Esophagus muscularis mucosa (tissue), 4 donors: ENCODE measurements at regions not wholly inside any gene's neighbourhood (a gene's known extent, or its start where the extent isn't known, plus 50 kb on each side); places are given as distances from the start of the nearest gene placed in this dataset.

Experiments used
- DNase-seq: peaks from one replicate; pipeline ENCODE4 v3.0.0-alpha.2; 2017; ENCODE audit errors: extremely low spot score
- H3K27ac ChIP-seq, 4 donors: fragments of 200-600 bp; sonication (generic); replicated peaks in 1 of 4; 1 replicate in 3 of 4; 2 replicates in 1 of 4; pipeline ENCODE4 v1.5.1; 2016 to 2019; ENCODE audit warnings: mild to moderate bottlenecking in 1 of 4
- H3K27me3 ChIP-seq, 4 donors: fragments of 200-600 bp; sonication (generic); one replicate each; pipeline versions ENCODE4 v1.5.1 to v1.6.0; 2016 to 2019
- H3K36me3 ChIP-seq, 4 donors: fragments of 200-600 bp; sonication (generic); one replicate each; pipeline ENCODE4 v1.5.1; 2016 to 2019
- H3K4me1 ChIP-seq, 4 donors: fragments of 200-600 bp; sonication (generic); one replicate each; pipeline ENCODE4 v1.5.1; 2016 to 2019
- H3K4me3 ChIP-seq, 4 donors: fragments of 200-600 bp; sonication (generic); 1 replicate in 2 of 4; 2 replicates in 2 of 4; pipeline ENCODE4 v1.5.1; 2016 to 2019; ENCODE audit warnings: mild to moderate bottlenecking in 4 of 4, moderate library complexity in 1 of 4
- H3K9me3 ChIP-seq, 4 donors: fragments of 200-600 bp; sonication (generic); 1 replicate in 3 of 4; 2 replicates in 1 of 4; pipeline ENCODE4 v1.5.1; 2016 to 2019
- CTCF ChIP-seq, 3 experiments: fragments of 200-600 bp in 2 of 3; fragments of 450-650 bp in 1 of 3; sonication (generic) in 2 of 3; IDR thresholded peaks; one replicate each; pipeline ENCODE4 v1.5.1; 2017 to 2019; ENCODE audit warnings: antibody characterized with exemption in 3 of 3, mild to moderate bottlenecking in 2 of 3, moderate library complexity in 1 of 3
- EP300 ChIP-seq: sonication (generic); formaldehyde crosslinking; IDR thresholded peaks from one replicate; pipeline ENCODE4 v1.6.1; 2017; ENCODE audit warnings: antibody characterized with exemption
- POLR2A ChIP-seq: fragments of 450-650 bp; IDR thresholded peaks from one replicate; pipeline ENCODE4 v1.6.1; 2017; ENCODE audit warnings: antibody characterized with exemption, moderate library complexity, mild to moderate bottlenecking, low read depth
- POLR2AphosphoS5 ChIP-seq, 2 donors: sonication (generic); formaldehyde crosslinking; IDR thresholded peaks; one replicate each; pipeline ENCODE4 v1.6.1; 2017; ENCODE audit warnings: antibody characterized with exemption in 2 of 2
- WGBS: methylation state at CpG from one replicate; pipeline ENCODE4 v1.1.5; 2018; 5-methylcytosine and 5-hydroxymethylcytosine counted together
- intact Hi-C: fragments of 100-400 bp; cut with DNase I; formaldehyde crosslinking; loops from one replicate; pipeline ENCODE4 v1.15.1; 2023

GRCh38 chr14:45519766-45520165, 266.8 kb upstream of the MIS18BP1 start:
- Histone ChIP-seq H3K27me3 (no peaks in the 10 kb centered on the region), H3K9me3 (no peaks in the 10 kb centered on the region), H3K36me3 (no peaks in the 10 kb centered on the region), H3K4me3 (no peak overlapping the region), H3K27ac (no peak overlapping the region), H3K4me1 (no peaks in the 10 kb centered on the region)
- 68% methylated on average over 1 of the region's 1 CpG for WGBS
- TF ChIP-seq POLR2AphosphoS5 (IDR thresholded peaks at IDR 0.05) (no peak), EP300 (no peak), POLR2A (no peak), CTCF (IDR thresholded peaks at IDR 0.05) (no peak)
- intact Hi-C loops, result no loop called here
- no peak for DNase-seq

- Histone ChIP-seq H3K36me3 (no peaks in the 10 kb centered on the region), H3K27ac (no peak overlapping the region), H3K4me1 (peaks cover 0 to 4% (median 0%) of the 10 kb centered on the region in 4 donors), H3K27me3 (no peaks in the 10 kb centered on the region), H3K4me3 (no peak overlapping the region), H3K9me3 (peaks cover 0 to 5% (median 2%) of the 10 kb centered on the region in 4 donors)
- intact Hi-C loops, result no loop called here
- 64% methylated on average over 4 of the region's 4 CpGs for WGBS
- no peak for DNase-seq
- TF ChIP-seq CTCF (IDR thresholded peaks at IDR 0.05) (no peak), EP300 (no peak), POLR2AphosphoS5 (IDR thresholded peaks at IDR 0.05) (no peak), POLR2A (no peak)
These were observed 239.9 kb upstream of the MIS18BP1 start for GRCh38 chr14:45492876-45493275.

GRCh38 chr14:45491914-45492313, 238.9 kb upstream of the MIS18BP1 start:
- Histone ChIP-seq H3K4me3 (no peak overlapping the region), H3K4me1 (peaks cover 0 to 4% (median 0%) of the 10 kb centered on the region in 4 donors), H3K27ac (no peak overlapping the region), H3K9me3 (peaks cover 0 to 7% (median 2%) of the 10 kb centered on the region in 4 donors), H3K27me3 (no peaks in the 10 kb centered on the region), H3K36me3 (no peaks in the 10 kb centered on the region)
- intact Hi-C loops, result no loop called here
- TF ChIP-seq POLR2AphosphoS5 (IDR thresholded peaks at IDR 0.05), result no peak
- no peak for TF ChIP-seq POLR2A
- TF ChIP-seq CTCF (IDR thresholded peaks at IDR 0.05), result no peak
- TF ChIP-seq EP300, result no peak
- no peak for DNase-seq
- 88% methylated on average over 3 of the region's 3 CpGs for WGBS

- no peak overlapping the region for H3K4me3 ChIP-seq
- no peaks in the 10 kb centered on the region for H3K36me3 ChIP-seq
- no peak overlapping the region for H3K27ac ChIP-seq
- intact Hi-C loops, result no loop called here
- 92% methylated on average over 1 of the region's 1 CpG for WGBS
- DNase-seq, result no peak
- no peaks in the 10 kb centered on the region for H3K27me3 ChIP-seq
- no peak for TF ChIP-seq CTCF (IDR thresholded peaks at IDR 0.05)
- TF ChIP-seq POLR2A, result no peak
- TF ChIP-seq EP300, result no peak
- TF ChIP-seq POLR2AphosphoS5 (IDR thresholded peaks at IDR 0.05), result no peak
- H3K4me1 ChIP-seq, result no peaks in the 10 kb centered on the region
- peaks cover 0 to 18% (median 11%) of the 10 kb centered on the region in 4 donors for H3K9me3 ChIP-seq
These were observed 233.6 kb upstream of the MIS18BP1 start for GRCh38 chr14:45486599-45486998.

GRCh38 chr14:45467023-45467422, 214.0 kb upstream of the MIS18BP1 start:
- Histone ChIP-seq H3K36me3 (no peaks in the 10 kb centered on the region), H3K27me3 (no peaks in the 10 kb centered on the region), H3K4me1 (peaks cover 0 to 8% (median 2%) of the 10 kb centered on the region in 4 donors), H3K27ac (no peak overlapping the region), H3K9me3 (no peaks in the 10 kb centered on the region), H3K4me3 (no peak overlapping the region)
- 78% methylated on average over 1 of the region's 1 CpG for WGBS
- no peak for TF ChIP-seq POLR2AphosphoS5 (IDR thresholded peaks at IDR 0.05)
- TF ChIP-seq POLR2A, result no peak
- TF ChIP-seq CTCF (IDR thresholded peaks at IDR 0.05), result no peak
- TF ChIP-seq EP300, result no peak
- DNase-seq, result no peak
- intact Hi-C loops, result no loop called here
